ENCODE measurements at regions not wholly inside any gene's neighbourhood (a gene's known extent, or its start where the extent isn't known, plus 50 kb on each side); places are given as distances from the start of the nearest gene placed in this dataset.

- Histone ChIP-seq H2BK12ac (ENCODE audit: low read depth, low read length) (no peak overlapping the region), H3K23ac (ENCODE audit: insufficient read length) (no peak overlapping the region), H2AK5ac (ENCODE audit: low read depth, low read length) (no peak overlapping the region), H4K8ac (ENCODE audit: extremely low read depth, insufficient read depth, low read length) (no peak overlapping the region), H2AFZ (ENCODE audit: low read length) (no peak overlapping the region), H4K20me1 (replicated peaks in 1 of 2; ENCODE audit: control insufficient read depth in 1 of 2, insufficient read depth in 2 of 2, low read length in 2 of 2) (no peaks in the 10 kb centered on the region), H3K18ac (ENCODE audit: extremely low read depth, low read length) (no peak overlapping the region), H3K36me3 (ENCODE audit: control insufficient read depth in 2 of 4, insufficient read depth in 4 of 4, low read length in 3 of 4) (no peaks in the 10 kb centered on the region), H3K4me1 (replicated peaks in 1 of 4; ENCODE audit: control insufficient read depth in 3 of 4, insufficient read depth in 4 of 4, low read length in 3 of 4) (peaks cover 0 to 7% (median 2%) of the 10 kb centered on the region in 4 experiments; a peak in 3 of 7 replicates), H3K9me3 (ENCODE audit: insufficient read depth in 2 of 2, low read depth in 1 of 2, low read length in 1 of 2) (no peaks in the 10 kb centered on the region; a peak in 1 of 4 replicates), H3K4me2 (ENCODE audit: insufficient read depth in 1 of 2, low read depth in 2 of 2, low read length in 2 of 2) (no peak overlapping the region), H4K91ac (replicated peaks; ENCODE audit: insufficient read length, low read length) (no peak overlapping the region), H3K23me2 (ENCODE audit: low read depth, low read length) (no peaks in the 10 kb centered on the region; the same call in 1 of the 2 replicates), H3K9ac (replicated peaks in 1 of 4; ENCODE audit: extremely low read depth in 1 of 4, low read depth in 3 of 4, low read length in 3 of 4) (no peak overlapping the region), H3K4ac (replicated peaks; ENCODE audit: insufficient read length, low read depth, low read length) (no peak overlapping the region), H3K27me3 (replicated peaks in 1 of 4; ENCODE audit: control insufficient read depth in 3 of 4, extremely low read depth in 1 of 4, insufficient read depth in 3 of 4, low read length in 3 of 4) (no peaks in the 10 kb centered on the region), H3K56ac (replicated peaks; ENCODE audit: insufficient read length, low read depth, low read length) (no peak overlapping the region), H2BK5ac (ENCODE audit: low read depth, low read length) (no peak overlapping the region), H3K4me3 (ENCODE audit: extremely low read depth in 1 of 4, insufficient read depth in 2 of 4, low read depth in 3 of 4, low read length in 4 of 4) (no peak overlapping the region), H2BK20ac (ENCODE audit: low read length) (no peak overlapping the region), H3K79me1 (ENCODE audit: low read depth, low read length) (no peaks in the 10 kb centered on the region), H3K27ac (ENCODE audit: low read depth, low read length) (no peak overlapping the region), H3K79me2 (ENCODE audit: control insufficient read depth in 1 of 2, insufficient read depth in 2 of 2, low read length in 2 of 2) (no peaks in the 10 kb centered on the region), H3K14ac (ENCODE audit: insufficient read length) (no peak overlapping the region), H2BK15ac (ENCODE audit: low read length) (no peak overlapping the region), H4K5ac (ENCODE audit: insufficient read length, low read depth, low read length) (no peak overlapping the region), H2BK120ac (replicated peaks; ENCODE audit: low read depth, low read length) (no peak overlapping the region)
- no peak for FAIRE-seq
- ChIA-PET POLR2A (ENCODE audit: partially characterized antibody) (no interaction called here), CTCF (ENCODE audit: partially characterized antibody) (no interaction called here)
- TF ChIP-seq JUND (IDR thresholded peaks at IDR 0.05; ENCODE audit: low read length), result no peak
- TF ChIP-seq SRF (IDR thresholded peaks at IDR 0.05; ENCODE audit: low read depth, low read length), result no peak
- TF ChIP-seq KDM1A (IDR thresholded peaks at IDR 0.05; ENCODE audit: borderline replicate concordance, low read length), result no peak
- no peak for TF ChIP-seq TBP (IDR thresholded peaks at IDR 0.05; ENCODE audit: low read depth, low read length)
- TF ChIP-seq TEAD4 (IDR thresholded peaks at IDR 0.05; ENCODE audit: low read depth, low read length), result no peak
- no peak for TF ChIP-seq GTF2F1 (IDR thresholded peaks at IDR 0.05; ENCODE audit: borderline replicate concordance, low read depth, low read length)
- no peak for DNase-seq (ENCODE audit: low read depth in 1 of 2, low spot score in 2 of 2)
- 95% methylated on average over 1 of the region's 1 CpG; no CpG with 5 or more reads in 1 of the 2 experiments for WGBS, 2 experiments (ENCODE audit: extremely low coverage in 1 of 2, insufficient coverage in 1 of 2, insufficient read length in 1 of 2, insufficient replicate concordance in 2 of 2, low coverage in 1 of 2, low lambda C conversion rate in 2 of 2, missing lambda C conversion rate in 1 of 2)
Measured at GRCh38 chr12:62082448-62082847, 177.8 kb upstream of the USP15 start.
